ENCODE measurements at regions not wholly inside any gene's neighbourhood (a gene's known extent, or its start where the extent isn't known, plus 50 kb on each side); places are given as distances from the start of the nearest gene placed in this dataset.

DNA sequence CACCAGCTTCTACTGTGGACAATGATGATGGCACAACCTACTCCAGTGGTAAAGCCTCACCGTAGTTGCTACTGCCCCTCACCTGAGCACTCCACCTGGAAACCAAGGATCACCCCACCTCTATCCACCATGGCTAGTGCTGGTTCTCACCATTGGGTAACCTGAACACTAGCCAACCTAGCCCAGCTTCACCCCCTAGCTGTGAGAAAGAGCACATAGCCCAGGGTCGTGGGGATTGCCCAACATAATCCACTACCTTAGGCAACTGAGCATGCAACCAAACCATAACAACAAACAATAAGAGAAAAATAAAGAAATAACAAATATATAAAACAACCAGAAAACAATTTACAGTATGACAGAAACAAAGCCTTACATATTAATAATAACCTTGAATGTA, 560.1 kb downstream of the DIAPH3 start:
- DNase-seq (ENCODE audit: low read depth, low spot score): no peak

DNA sequence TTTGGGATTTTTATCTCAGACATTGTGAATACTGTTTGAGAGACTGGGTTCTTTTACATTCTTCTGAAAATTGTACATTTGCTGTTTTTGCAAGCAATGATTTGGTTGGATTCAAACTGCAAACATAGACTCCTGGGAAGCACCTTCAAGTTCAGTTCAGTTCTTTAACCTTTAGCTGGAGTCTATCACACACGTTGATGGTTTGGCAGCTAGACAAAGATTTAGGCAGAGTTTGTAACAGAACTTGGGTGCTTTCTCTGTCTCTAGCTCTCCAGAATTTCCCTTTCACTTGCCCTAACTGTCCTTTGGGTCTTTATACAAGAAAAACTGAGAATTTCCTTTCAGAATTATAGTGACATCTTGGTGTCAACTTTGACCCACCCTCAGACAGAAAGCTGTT, 556.6 kb downstream of the DIAPH3 start:
- no peak for DNase-seq (ENCODE audit: low read depth, low spot score)

DNA sequence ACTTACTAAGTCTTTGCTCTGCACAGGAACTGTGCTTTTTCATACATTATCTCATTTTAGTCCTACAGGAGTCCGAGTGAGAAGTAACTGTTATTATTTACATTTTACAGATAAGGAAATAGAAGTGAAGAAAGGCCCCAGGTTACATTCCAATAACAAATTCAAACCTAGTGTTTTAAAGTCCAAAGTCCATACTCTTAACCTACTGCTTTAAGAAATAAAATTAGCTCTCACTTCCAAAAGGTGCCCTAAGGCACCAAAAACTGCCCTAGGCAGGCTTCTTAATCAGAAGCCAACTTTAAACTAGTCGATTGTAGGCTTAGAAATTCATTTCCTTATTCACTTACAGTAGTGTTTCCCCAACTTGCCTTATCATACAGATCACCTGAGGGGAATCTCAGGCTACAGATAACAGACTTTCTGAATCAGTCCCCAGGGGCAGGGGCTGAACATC, 555.9 kb downstream of the DIAPH3 start:
- no peak for DNase-seq (ENCODE audit: low read depth, low spot score)

DNA sequence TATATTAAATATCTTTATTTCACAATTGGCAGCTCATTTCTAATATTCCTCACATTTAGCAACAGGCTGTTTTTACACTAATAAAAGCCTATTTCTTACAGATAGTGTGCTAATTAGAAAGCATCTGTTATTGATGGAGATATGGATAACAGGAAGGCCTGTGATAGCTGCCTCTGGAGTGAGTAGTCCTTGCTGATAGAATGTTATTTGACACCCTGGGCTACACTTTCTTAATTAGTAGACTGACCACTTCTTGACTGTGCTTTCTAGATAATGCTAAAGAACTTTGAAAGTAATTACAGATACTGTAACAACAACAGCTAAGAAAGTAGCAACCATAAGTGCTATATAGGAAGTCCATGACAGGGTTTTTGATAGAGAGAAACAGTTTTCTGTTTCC, 554.3 kb downstream of the DIAPH3 start:
- DNase-seq (ENCODE audit: low read depth, low spot score): no peak

Data from iPS DF 19.7 (cell line).